ENCODE measurements at regions not wholly inside any gene's neighbourhood (a gene's known extent, or its start where the extent isn't known, plus 50 kb on each side); places are given as distances from the start of the nearest gene placed in this dataset.

- no peak for TF ChIP-seq CTCF (IDR thresholded peaks at IDR 0.05)
- TF ChIP-seq POLR2AphosphoS5 (IDR thresholded peaks at IDR 0.05): no peak
- no peak for TF ChIP-seq POLR2A (IDR thresholded peaks at IDR 0.05)
These were observed 97.5 kb upstream of the FSHB start for GRCh38 chr11:30133281-30133680.
